T-cell (primary cell): ENCODE measurements at regions not wholly inside any gene's neighbourhood (a gene's known extent, or its start where the extent isn't known, plus 50 kb on each side); places are given as distances from the start of the nearest gene placed in this dataset.
A peak's percentile ranks its signal among the peaks of the same experiment; 100 is the strongest.

Experiments used
- ATAC-seq, 4 experiments: fragments of 200-7000 bp in 3 of 4; fragments of 150-1000 bp in 1 of 4; cut with Tn5 transposase; replicated peaks in 1 of 4; 1 replicate in 3 of 4; 2 replicates in 1 of 4; pipeline ENCODE4 v1.10.0; 2021; ENCODE audit warnings: moderate library complexity in 3 of 4, mild to moderate bottlenecking in 2 of 4, moderate number of reproducible peaks in 1 of 4
- CTCF ChIA-PET, 2 donors: fragments of 300-600 bp; sonication (Branson Sonifier 250); formaldehyde crosslinking; loops; one replicate each; lab custom pipeline; 2022; ENCODE audit warnings: antibody characterized with exemption in 2 of 2; lab: Charles Lee
- POLR2A ChIA-PET, 2 donors: fragments of 300-600 bp; sonication (Branson Sonifier 250); formaldehyde crosslinking; loops; one replicate each; lab custom pipeline; 2022; ENCODE audit warnings: antibody characterized with exemption in 2 of 2; lab: Charles Lee
- DNase-seq, 35 experiments: peaks; one replicate each; pipeline versions ENCODE4 v3.0.0 to v3.0.0-alpha.2; 2013 to 2023
- H3K27ac ChIP-seq: one replicate; pipeline ENCODE4 v1.5.1; 2013; ENCODE audit warnings: low read length
- H3K27me3 ChIP-seq, 2 experiments: replicated peaks in 1 of 2; 1 replicate in 1 of 2; 2 replicates in 1 of 2; pipeline versions ENCODE4 v1.6.1 to v1.7.0; 2013; ENCODE audit warnings: low read length in 1 of 2, mixed read lengths in 1 of 2; ENCODE audit not compliant: control insufficient read depth in 2 of 2, insufficient read depth in 2 of 2; ENCODE audit errors: extremely low read depth in 1 of 2
- H3K36me3 ChIP-seq, 2 donors: 1 replicate in 1 of 2; 2 replicates in 1 of 2; pipeline versions ENCODE4 v1.6.1 to v1.7.0; 2013; ENCODE audit warnings: low read length in 1 of 2; ENCODE audit not compliant: control insufficient read depth in 2 of 2, insufficient read depth in 1 of 2; ENCODE audit errors: extremely low read depth in 1 of 2
- H3K4me1 ChIP-seq, 2 experiments: 1 replicate in 1 of 2; 2 replicates in 1 of 2; pipeline versions ENCODE4 v1.6.1 to v1.7.0; 2013; ENCODE audit warnings: low read length in 2 of 2, mixed read lengths in 1 of 2; ENCODE audit not compliant: insufficient read depth in 2 of 2, control insufficient read depth in 1 of 2; ENCODE audit errors: extremely low read depth in 1 of 2
- H3K4me3 ChIP-seq, 2 donors: 1 replicate in 1 of 2; 2 replicates in 1 of 2; pipeline versions ENCODE4 v1.5.1 to v1.7.0; 2013; ENCODE audit warnings: mild to moderate bottlenecking in 2 of 2, low read length in 1 of 2, moderate library complexity in 1 of 2; ENCODE audit not compliant: control insufficient read depth in 1 of 2; ENCODE audit errors: extremely low read depth in 1 of 2
- H3K9me3 ChIP-seq: 2 replicates; pipeline ENCODE4 v1.7.0; 2013
- H3K27ac Mint-ChIP-seq, 2 donors: one replicate each; pipeline ENCODE4 v1.8.0; 2020 to 2021; ENCODE audit warnings: mild to moderate bottlenecking in 2 of 2, mixed read lengths in 2 of 2
- H3K27me3 Mint-ChIP-seq, 2 donors: one replicate each; pipeline ENCODE4 v1.8.0; 2021 to 2022; ENCODE audit warnings: mixed read lengths in 2 of 2
- H3K36me3 Mint-ChIP-seq: one replicate; pipeline ENCODE4 v1.8.0; 2021; ENCODE audit warnings: mixed read lengths
- H3K4me1 Mint-ChIP-seq, 3 donors: one replicate each; pipeline ENCODE4 v1.8.0; 2020 to 2022; ENCODE audit warnings: mixed read lengths in 3 of 3, mild to moderate bottlenecking in 1 of 3
- H3K4me3 Mint-ChIP-seq, 3 donors: one replicate each; pipeline ENCODE4 v1.8.0; 2020 to 2022; ENCODE audit warnings: mild to moderate bottlenecking in 3 of 3, mixed read lengths in 3 of 3, moderate library complexity in 3 of 3
- H3K9me3 Mint-ChIP-seq, 3 donors: one replicate each; pipeline ENCODE4 v1.8.0; 2020 to 2022; ENCODE audit warnings: mixed read lengths in 3 of 3
- WGBS: methylation state at CpG from one replicate; pipeline ENCODE4 v1.1.5; 2013; ENCODE audit warnings: missing lambda C conversion rate; ENCODE audit not compliant: insufficient coverage; 5-methylcytosine and 5-hydroxymethylcytosine counted together

DNA sequence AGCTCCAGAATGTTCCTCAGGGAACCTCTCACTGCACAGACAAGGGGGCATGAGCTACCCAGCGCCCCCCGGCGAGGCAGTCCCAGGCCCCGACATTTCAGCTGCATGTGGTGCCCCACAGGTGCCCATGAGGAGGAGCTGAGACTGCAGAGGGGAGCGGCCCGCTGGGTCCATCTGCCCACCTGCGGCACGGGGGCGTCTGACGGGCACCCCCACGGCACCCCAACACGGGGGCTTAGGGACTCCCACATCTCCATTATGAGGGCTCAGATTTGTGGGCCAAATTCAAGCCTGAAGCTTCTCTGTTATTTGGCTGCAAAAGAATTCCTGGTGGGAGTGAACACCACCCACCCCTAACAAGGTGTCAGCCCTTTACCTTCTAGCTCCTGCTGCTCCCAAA is 258.4 kb downstream of the UACA start:
- H3K27me3 ChIP-seq = peaks cover 0 to 6% of the 10 kb centered on the region in 2 experiments
- no peak overlapping the region for H3K4me3 ChIP-seq
- H3K9me3 ChIP-seq = no peaks in the 10 kb centered on the region
- DNase-seq = no peak
- H3K27ac Mint-ChIP-seq = no peak overlapping the region
- WGBS = 48% methylated on average over 4 of the region's 12 CpGs
- CTCF ChIA-PET = interaction anchor here (0.6 to 1.7 kb wide), 3 partner anchors 9 to 16 kb away, joined by 3 to 4 read pairs (median 3); no protein-coding TSS in a partner anchor
- peak overlapping the region in 1 of 3 donors; percentile 57 for H3K4me3 Mint-ChIP-seq
- H3K4me1 Mint-ChIP-seq = peaks cover 49 to 76% (median 74%) of the 10 kb centered on the region in 3 donors
- H3K36me3 Mint-ChIP-seq = peaks cover 14% of the 10 kb centered on the region
- no peak overlapping the region for H3K27ac ChIP-seq
- ATAC-seq = no peak
- no peaks in the 10 kb centered on the region for H3K36me3 ChIP-seq
- POLR2A ChIA-PET = interaction anchor here in 1 of 2 donors (0.6 kb wide), 1 partner anchor 23 kb away, joined by 3 read pairs; no protein-coding TSS in a partner anchor
- H3K27me3 Mint-ChIP-seq = no peaks in the 10 kb centered on the region
- peaks cover 1 to 12% (median 2%) of the 10 kb centered on the region in 3 donors for H3K9me3 Mint-ChIP-seq
- peaks cover 30 to 79% of the 10 kb centered on the region in 2 experiments for H3K4me1 ChIP-seq

GRCh38 chr15:70504299-70504951 is 258.9 kb downstream of the UACA start:
- DNase-seq (peak in 4 of 35 experiments; percentile 12 to 43 (median 32)), ATAC-seq (peak in 3 of 4 experiments; percentile 60 to 67 (median 62))
- peaks cover 12% of the 10 kb centered on the region for H3K36me3 Mint-ChIP-seq
- peak overlapping the region; percentile 19 to 28 for H3K27ac Mint-ChIP-seq
- Histone ChIP-seq H3K27me3 (peaks cover 0 to 6% of the 10 kb centered on the region in 2 experiments), H3K27ac (no peak overlapping the region), H3K36me3 (no peaks in the 10 kb centered on the region), H3K9me3 (no peaks in the 10 kb centered on the region), H3K4me3 (peak overlapping the region in 1 of 2 donors; percentile 19), H3K4me1 (peaks cover 30 to 73% of the 10 kb centered on the region in 2 experiments)
- ChIA-PET CTCF (interaction anchor here (0.6 to 1.4 kb wide), 3 partner anchors 8 to 16 kb away, joined by 3 to 5 read pairs (median 3); no protein-coding TSS in a partner anchor), POLR2A (interaction anchor here in 1 of 2 donors (0.6 kb wide), 1 partner anchor 22 kb away, joined by 3 read pairs; no protein-coding TSS in a partner anchor)
- H3K9me3 Mint-ChIP-seq = peaks cover 0 to 7% (median 0%) of the 10 kb centered on the region in 3 donors
- no peaks in the 10 kb centered on the region for H3K27me3 Mint-ChIP-seq
- peak overlapping the region in 1 of 3 donors; percentile 57 for H3K4me3 Mint-ChIP-seq
- WGBS = 2% methylated on average over 6 of the region's 9 CpGs
- H3K4me1 Mint-ChIP-seq = peaks cover 55 to 77% (median 76%) of the 10 kb centered on the region in 3 donors

DNA sequence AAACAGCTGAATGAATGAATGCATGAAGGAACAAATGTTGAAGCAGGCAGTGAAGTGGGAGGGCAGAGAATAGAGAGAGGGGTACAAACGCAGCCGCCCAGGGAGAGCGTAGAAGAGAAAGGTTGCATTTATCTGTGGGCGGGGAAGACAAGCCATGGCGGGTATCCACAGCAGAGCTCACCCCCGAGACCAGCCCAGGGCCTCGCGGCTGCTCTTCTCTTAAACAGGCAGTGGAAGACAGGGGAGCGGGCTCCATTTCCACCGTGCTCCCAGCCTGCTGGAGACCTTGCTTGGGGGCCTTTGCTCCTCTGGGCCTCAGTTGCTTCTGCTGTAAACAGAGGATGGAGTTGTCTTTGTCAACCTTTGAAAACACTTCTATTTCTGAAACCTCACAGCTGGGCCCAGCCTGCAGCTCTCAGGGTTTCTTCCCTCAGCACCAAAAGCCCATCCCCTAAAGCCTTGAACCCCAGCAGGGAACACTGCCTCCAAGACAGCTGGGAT is 259.5 kb downstream of the UACA start:
- no peak overlapping the region for H3K27ac Mint-ChIP-seq
- 83% methylated on average over 6 of the region's 10 CpGs for WGBS
- Histone ChIP-seq H3K9me3 (no peaks in the 10 kb centered on the region), H3K4me1 (peaks cover 30 to 67% of the 10 kb centered on the region in 2 experiments), H3K27me3 (peaks cover 0 to 6% of the 10 kb centered on the region in 2 experiments), H3K36me3 (no peaks in the 10 kb centered on the region), H3K27ac (no peak overlapping the region), H3K4me3 (peak overlapping the region in 1 of 2 donors; percentile 19)
- peak overlapping the region in 2 of 3 donors; percentile 11 to 57 for H3K4me3 Mint-ChIP-seq
- H3K9me3 Mint-ChIP-seq = peaks cover 0 to 7% (median 0%) of the 10 kb centered on the region in 3 donors
- no peak for DNase-seq
- H3K36me3 Mint-ChIP-seq = peaks cover 10% of the 10 kb centered on the region
- no peaks in the 10 kb centered on the region for H3K27me3 Mint-ChIP-seq
- ChIA-PET POLR2A (no interaction called here), CTCF (interaction anchor here in 1 of 2 donors (1.4 kb wide), 1 partner anchor 9 kb away, joined by 5 read pairs; no protein-coding TSS in a partner anchor)
- no peak for ATAC-seq
- peaks cover 60 to 71% (median 70%) of the 10 kb centered on the region in 3 donors for H3K4me1 Mint-ChIP-seq

GRCh38 chr15:70503073-70503745 is 260.1 kb downstream of the UACA start:
- peaks cover 30 to 61% of the 10 kb centered on the region in 2 experiments for H3K4me1 ChIP-seq
- peaks cover 0 to 7% (median 0%) of the 10 kb centered on the region in 3 donors for H3K9me3 Mint-ChIP-seq
- DNase-seq (no peak), ATAC-seq (peak in 1 of 4 experiments; percentile 45)
- H3K36me3 ChIP-seq = no peaks in the 10 kb centered on the region
- peak overlapping the region in 1 of 2 donors; percentile 12 for H3K4me3 ChIP-seq
- peak overlapping the region in 2 of 3 donors; percentile 11 to 57 for H3K4me3 Mint-ChIP-seq
- WGBS = 93% methylated on average over 3 of the region's 8 CpGs
- H3K27me3 ChIP-seq = peaks cover 0 to 6% of the 10 kb centered on the region in 2 experiments
- H3K9me3 ChIP-seq = no peaks in the 10 kb centered on the region
- no peaks in the 10 kb centered on the region for H3K27me3 Mint-ChIP-seq
- H3K36me3 Mint-ChIP-seq = peaks cover 8% of the 10 kb centered on the region
- POLR2A ChIA-PET = interaction anchor here in 1 of 2 donors (0.5 kb wide), 1 partner anchor 716 kb away, joined by 6 read pairs; no protein-coding TSS in a partner anchor
- H3K27ac Mint-ChIP-seq = no peak overlapping the region
- H3K27ac ChIP-seq = no peak overlapping the region
- CTCF ChIA-PET = interaction anchor here in 1 of 2 donors (1.4 kb wide), 1 partner anchor 9 kb away, joined by 5 read pairs; no protein-coding TSS in a partner anchor
- H3K4me1 Mint-ChIP-seq = peaks cover 61 to 65% (median 64%) of the 10 kb centered on the region in 3 donors

DNA sequence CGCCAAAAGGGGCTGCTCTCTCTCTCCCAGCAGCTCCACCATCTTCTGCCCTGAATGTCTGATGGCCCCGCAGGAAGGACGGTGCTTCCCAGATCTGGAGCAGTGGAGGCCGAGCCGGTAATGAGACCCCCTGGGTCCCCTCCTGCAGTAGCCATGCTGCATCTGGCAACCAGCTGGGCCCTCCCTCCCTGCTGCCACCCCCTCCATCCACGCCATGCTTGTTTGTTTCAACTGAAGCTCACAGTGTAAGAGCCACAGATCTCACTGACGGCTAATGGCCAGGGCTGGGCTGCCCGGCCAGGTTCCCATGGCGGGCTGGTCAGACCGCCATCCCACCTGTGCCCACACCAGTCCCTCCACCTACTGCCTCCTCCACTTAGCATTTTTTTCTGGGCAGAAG is 260.8 kb downstream of the UACA start:
- Mint-ChIP-seq H3K36me3 (peaks cover 8% of the 10 kb centered on the region), H3K27me3 (no peaks in the 10 kb centered on the region), H3K4me1 (peaks cover 62 to 64% (median 62%) of the 10 kb centered on the region in 3 donors), H3K4me3 (peak overlapping the region in 1 of 3 donors; percentile 57), H3K27ac (no peak overlapping the region), H3K9me3 (peaks cover 0 to 7% (median 0%) of the 10 kb centered on the region in 3 donors)
- CTCF ChIA-PET = no interaction called here
- DNase-seq (no peak), ATAC-seq (no peak)
- H3K9me3 ChIP-seq = no peaks in the 10 kb centered on the region
- H3K27ac ChIP-seq = no peak overlapping the region
- H3K27me3 ChIP-seq = peaks cover 0 to 6% of the 10 kb centered on the region in 2 experiments
- H3K4me1 ChIP-seq = peaks cover 30 to 58% of the 10 kb centered on the region in 2 experiments
- WGBS = 100% methylated on average over 5 of the region's 10 CpGs
- no peak overlapping the region for H3K4me3 ChIP-seq
- POLR2A ChIA-PET = interaction anchor here in 1 of 2 donors (0.5 kb wide), 1 partner anchor 716 kb away, joined by 6 read pairs; no protein-coding TSS in a partner anchor
- no peaks in the 10 kb centered on the region for H3K36me3 ChIP-seq
